ENCODE measurements at regions not wholly inside any gene's neighbourhood (a gene's known extent, or its start where the extent isn't known, plus 50 kb on each side); places are given as distances from the start of the nearest gene placed in this dataset.

GRCh38 chr10:63012623-63013022 is 120.5 kb upstream of the NRBF2 start:
- TF ChIP-seq CTCF (IDR thresholded peaks at IDR 0.05) (no peak), POLR2A (IDR thresholded peaks at IDR 0.05) (no peak), POLR2AphosphoS5 (IDR thresholded peaks at IDR 0.05) (no peak)
